ENCODE measurements at regions not wholly inside any gene's neighbourhood (a gene's known extent, or its start where the extent isn't known, plus 50 kb on each side); places are given as distances from the start of the nearest gene placed in this dataset.

- H3K4me1 ChIP-seq (ENCODE audit: insufficient read depth, low read length): no peaks in the 10 kb centered on the region
- H3K27ac ChIP-seq (ENCODE audit: low read length): no peak overlapping the region
- no peaks in the 10 kb centered on the region for H3K36me3 ChIP-seq (ENCODE audit: insufficient read depth, low read depth, low read length)
- H3K4me3 ChIP-seq (ENCODE audit: low read length): no peak overlapping the region
- no peak overlapping the region for H3K9ac ChIP-seq (ENCODE audit: low read depth, low read length)
- peaks cover 5% of the 10 kb centered on the region; the same call in 1 of the 2 replicates for H3K9me3 ChIP-seq (ENCODE audit: insufficient read depth, low read depth, low read length)
- no peaks in the 10 kb centered on the region for H3K27me3 ChIP-seq (ENCODE audit: insufficient read depth, low read length)
These were observed 220.6 kb upstream of the RHOBTB1 start for GRCh38 chr10:61164458-61165160.

GRCh38 chr10:61163403-61163802, 219.4 kb upstream of the RHOBTB1 start:
- no peak overlapping the region for H3K27ac ChIP-seq (ENCODE audit: low read length)
- no peaks in the 10 kb centered on the region for H3K27me3 ChIP-seq (ENCODE audit: insufficient read depth, low read length)

GRCh38 chr10:61160253-61160652, 216.3 kb upstream of the RHOBTB1 start:
- Histone ChIP-seq H3K9me3 (ENCODE audit: insufficient read depth, low read depth, low read length) (no peaks in the 10 kb centered on the region), H3K4me1 (ENCODE audit: insufficient read depth, low read length) (no peaks in the 10 kb centered on the region), H3K4me3 (ENCODE audit: low read length) (no peak overlapping the region), H3K27me3 (ENCODE audit: insufficient read depth, low read length) (no peaks in the 10 kb centered on the region), H3K9ac (ENCODE audit: low read depth, low read length) (no peak overlapping the region), H3K36me3 (ENCODE audit: insufficient read depth, low read depth, low read length) (no peaks in the 10 kb centered on the region), H3K27ac (ENCODE audit: low read length) (no peak overlapping the region)

More at GRCh38 chr10:61163403-61163802, 219.4 kb upstream of the RHOBTB1 start:
- H3K4me3 ChIP-seq (ENCODE audit: low read length): no peak overlapping the region
- H3K9ac ChIP-seq (ENCODE audit: low read depth, low read length): no peak overlapping the region
- H3K9me3 ChIP-seq (ENCODE audit: insufficient read depth, low read depth, low read length): peaks cover 5% of the 10 kb centered on the region; the same call in 1 of the 2 replicates
- H3K4me1 ChIP-seq (ENCODE audit: insufficient read depth, low read length): no peaks in the 10 kb centered on the region
- no peaks in the 10 kb centered on the region for H3K36me3 ChIP-seq (ENCODE audit: insufficient read depth, low read depth, low read length)

- H3K36me3 ChIP-seq (ENCODE audit: insufficient read depth, low read depth, low read length): no peaks in the 10 kb centered on the region
- no peak overlapping the region for H3K27ac ChIP-seq (ENCODE audit: low read length)
- H3K9me3 ChIP-seq (ENCODE audit: insufficient read depth, low read depth, low read length): no peaks in the 10 kb centered on the region
- H3K9ac ChIP-seq (ENCODE audit: low read depth, low read length): no peak overlapping the region
- H3K4me1 ChIP-seq (ENCODE audit: insufficient read depth, low read length): no peaks in the 10 kb centered on the region
- no peak overlapping the region for H3K4me3 ChIP-seq (ENCODE audit: low read length)
- H3K27me3 ChIP-seq (ENCODE audit: insufficient read depth, low read length): no peaks in the 10 kb centered on the region
These were observed 215.3 kb upstream of the RHOBTB1 start for GRCh38 chr10:61159253-61159652.

- Histone ChIP-seq H3K4me1 (ENCODE audit: insufficient read depth, low read length) (no peaks in the 10 kb centered on the region), H3K9ac (ENCODE audit: low read depth, low read length) (no peak overlapping the region), H3K4me3 (ENCODE audit: low read length) (no peak overlapping the region), H3K36me3 (ENCODE audit: insufficient read depth, low read depth, low read length) (no peaks in the 10 kb centered on the region), H3K27ac (ENCODE audit: low read length) (no peak overlapping the region), H3K9me3 (ENCODE audit: insufficient read depth, low read depth, low read length) (no peaks in the 10 kb centered on the region), H3K27me3 (ENCODE audit: insufficient read depth, low read length) (no peaks in the 10 kb centered on the region)
These were observed 213.2 kb upstream of the RHOBTB1 start for GRCh38 chr10:61157182-61157581.

GRCh38 chr10:61153771-61154170, 209.8 kb upstream of the RHOBTB1 start:
- Histone ChIP-seq H3K27me3 (ENCODE audit: insufficient read depth, low read length) (no peaks in the 10 kb centered on the region), H3K4me3 (ENCODE audit: low read length) (no peak overlapping the region), H3K27ac (ENCODE audit: low read length) (no peak overlapping the region), H3K36me3 (ENCODE audit: insufficient read depth, low read depth, low read length) (no peaks in the 10 kb centered on the region), H3K4me1 (ENCODE audit: insufficient read depth, low read length) (no peaks in the 10 kb centered on the region), H3K9me3 (ENCODE audit: insufficient read depth, low read depth, low read length) (no peaks in the 10 kb centered on the region), H3K9ac (ENCODE audit: low read depth, low read length) (no peak overlapping the region)

GRCh38 chr10:61151059-61151458, 207.1 kb upstream of the RHOBTB1 start:
- Histone ChIP-seq H3K27me3 (ENCODE audit: insufficient read depth, low read length) (no peaks in the 10 kb centered on the region), H3K4me3 (ENCODE audit: low read length) (no peak overlapping the region), H3K9ac (ENCODE audit: low read depth, low read length) (no peak overlapping the region), H3K27ac (ENCODE audit: low read length) (no peak overlapping the region), H3K36me3 (ENCODE audit: insufficient read depth, low read depth, low read length) (no peaks in the 10 kb centered on the region), H3K4me1 (ENCODE audit: insufficient read depth, low read length) (no peaks in the 10 kb centered on the region), H3K9me3 (ENCODE audit: insufficient read depth, low read depth, low read length) (no peaks in the 10 kb centered on the region)

GRCh38 chr10:61148451-61148850, 204.5 kb upstream of the RHOBTB1 start:
- Histone ChIP-seq H3K4me3 (ENCODE audit: low read length) (no peak overlapping the region), H3K27ac (ENCODE audit: low read length) (no peak overlapping the region), H3K9me3 (ENCODE audit: insufficient read depth, low read depth, low read length) (no peaks in the 10 kb centered on the region), H3K4me1 (ENCODE audit: insufficient read depth, low read length) (no peaks in the 10 kb centered on the region), H3K36me3 (ENCODE audit: insufficient read depth, low read depth, low read length) (no peaks in the 10 kb centered on the region), H3K9ac (ENCODE audit: low read depth, low read length) (no peak overlapping the region), H3K27me3 (ENCODE audit: insufficient read depth, low read length) (no peaks in the 10 kb centered on the region)

GRCh38 chr10:61142987-61143386, 199.0 kb upstream of the RHOBTB1 start:
- H3K4me3 ChIP-seq (ENCODE audit: low read length): no peak overlapping the region
- no peaks in the 10 kb centered on the region for H3K27me3 ChIP-seq (ENCODE audit: insufficient read depth, low read length)
- H3K36me3 ChIP-seq (ENCODE audit: insufficient read depth, low read depth, low read length): no peaks in the 10 kb centered on the region
- H3K9ac ChIP-seq (ENCODE audit: low read depth, low read length): no peak overlapping the region
- peaks cover 8% of the 10 kb centered on the region for H3K4me1 ChIP-seq (ENCODE audit: insufficient read depth, low read length)
- H3K27ac ChIP-seq (ENCODE audit: low read length): no peak overlapping the region
- no peaks in the 10 kb centered on the region for H3K9me3 ChIP-seq (ENCODE audit: insufficient read depth, low read depth, low read length)

GRCh38 chr10:61140765-61141392, 196.9 kb upstream of the RHOBTB1 start:
- H3K4me1 ChIP-seq (ENCODE audit: insufficient read depth, low read length): peaks cover 18% of the 10 kb centered on the region
- no peaks in the 10 kb centered on the region for H3K27me3 ChIP-seq (ENCODE audit: insufficient read depth, low read length)
- H3K27ac ChIP-seq (ENCODE audit: low read length): no peak overlapping the region
- no peak overlapping the region for H3K9ac ChIP-seq (ENCODE audit: low read depth, low read length)
- H3K4me3 ChIP-seq (ENCODE audit: low read length): no peak overlapping the region
- H3K9me3 ChIP-seq (ENCODE audit: insufficient read depth, low read depth, low read length): no peaks in the 10 kb centered on the region
- no peaks in the 10 kb centered on the region for H3K36me3 ChIP-seq (ENCODE audit: insufficient read depth, low read depth, low read length)

- Histone ChIP-seq H3K27ac (ENCODE audit: low read length) (no peak overlapping the region), H3K9ac (ENCODE audit: low read depth, low read length) (no peak overlapping the region), H3K4me3 (ENCODE audit: low read length) (no peak overlapping the region), H3K27me3 (ENCODE audit: insufficient read depth, low read length) (no peaks in the 10 kb centered on the region), H3K4me1 (ENCODE audit: insufficient read depth, low read length) (peaks cover 27% of the 10 kb centered on the region), H3K36me3 (ENCODE audit: insufficient read depth, low read depth, low read length) (no peaks in the 10 kb centered on the region), H3K9me3 (ENCODE audit: insufficient read depth, low read depth, low read length) (no peaks in the 10 kb centered on the region)
These were observed 195.6 kb upstream of the RHOBTB1 start for GRCh38 chr10:61139592-61139953.

Measured in iPS-20b (cell line).